Coronary artery (tissue), 2 donors: ENCODE measurements at regions not wholly inside any gene's neighbourhood (a gene's known extent, or its start where the extent isn't known, plus 50 kb on each side); places are given as distances from the start of the nearest gene placed in this dataset.
"Not testable (repeated sequence)": the region's sequence is repeated elsewhere in the genome, so short reads cannot be mapped to it uniquely, and the experiment has no call there.

ENCODE experiments used
- DNase-seq: peaks from one replicate; pipeline ENCODE4 v3.0.0-alpha.2; 2017; ENCODE audit warnings: low spot score
- H3K27ac ChIP-seq, 2 donors: fragments of 200-600 bp; sonication (generic); one replicate each; pipeline ENCODE4 v1.5.1; 2016 to 2019
- H3K4me3 ChIP-seq: fragments of 200-600 bp; sonication (generic); 2 replicates; pipeline ENCODE4 v1.5.1; 2016; ENCODE audit warnings: mild to moderate bottlenecking, moderate library complexity
- CTCF ChIP-seq: fragments of 200-600 bp; sonication (generic); IDR thresholded peaks from one replicate; pipeline ENCODE4 v1.5.1; 2019; ENCODE audit warnings: antibody characterized with exemption

- no peak for TF ChIP-seq CTCF
- no peak for DNase-seq
- no peak overlapping the region for H3K4me3 ChIP-seq
- H3K27ac ChIP-seq = no peak overlapping the region
Measured at GRCh38 chr5:97276474-97277120, 93.5 kb upstream of the RIOK2 start.

GRCh38 chr5:97281257-97281656 is 98.2 kb upstream of the RIOK2 start:
- DNase-seq = no peak
- TF ChIP-seq CTCF = no peak
- Histone ChIP-seq H3K27ac (no peak overlapping the region), H3K4me3 (no peak overlapping the region)

GRCh38 chr5:97297063-97297703 is 114.1 kb upstream of the RIOK2 start:
- no peak overlapping the region for H3K4me3 ChIP-seq
- no peak overlapping the region for H3K27ac ChIP-seq
- no peak for TF ChIP-seq CTCF
- no peak for DNase-seq

- Histone ChIP-seq H3K4me3 (no peak overlapping the region), H3K27ac (no peak overlapping the region)
- DNase-seq = no peak
- TF ChIP-seq CTCF = no peak
Measured at GRCh38 chr5:97297704-97298091, 114.7 kb upstream of the RIOK2 start.

GRCh38 chr5:97301181-97301580 is 118.1 kb upstream of the RIOK2 start:
- DNase-seq, H3K27ac ChIP-seq, H3K4me3 ChIP-seq: not testable (repeated sequence)

- Histone ChIP-seq H3K27ac (no peak overlapping the region), H3K4me3 (no peak overlapping the region)
- TF ChIP-seq CTCF = no peak
- DNase-seq = no peak
Measured at GRCh38 chr5:97338729-97339128, 155.7 kb upstream of the RIOK2 start.

GRCh38 chr5:97355775-97356174 is 172.7 kb upstream of the RIOK2 start:
- no peak for DNase-seq
- H3K4me3 ChIP-seq = no peak overlapping the region
- no peak for TF ChIP-seq CTCF
- no peak overlapping the region for H3K27ac ChIP-seq
